ENCODE measurements at regions not wholly inside any gene's neighbourhood (a gene's known extent, or its start where the extent isn't known, plus 50 kb on each side); places are given as distances from the start of the nearest gene placed in this dataset.
"Not testable (repeated sequence)": the region's sequence is repeated elsewhere in the genome, so short reads cannot be mapped to it uniquely, and the experiment has no call there.

GRCh38 chr15:19901414-19901813 lies 640.2 kb downstream of the GOLGA6L6 start:
- BruUV-seq (replicated peaks); intact Hi-C loops (cut with micrococcal nuclease): not testable (repeated sequence)

GRCh38 chr15:19899021-19899824 lies 642.4 kb downstream of the GOLGA6L6 start:
- RAD21 ChIA-PET (ENCODE audit: low non-redundant PET in 1 of 2, low total read pairs in 2 of 2, uncharacterized antibody in 2 of 2, unreplicated experiment in 2 of 2) = no interaction called here
- POLR2A ChIA-PET = no interaction called here
- TF ChIP-seq REST (IDR thresholded peaks at IDR 0.05; ENCODE audit: low read depth) (no peak), SRF (IDR thresholded peaks at IDR 0.05; ENCODE audit: low read depth) (no peak), ATF3 (IDR thresholded peaks at IDR 0.05) (no peak), SP1 (IDR thresholded peaks at IDR 0.05; ENCODE audit: low read depth) (no peak), ELF1 (IDR thresholded peaks at IDR 0.05; ENCODE audit: borderline replicate concordance, low read depth) (no peak), ZNF274 (IDR thresholded peaks at IDR 0.05; ENCODE audit: low read depth, low read length) (no peak), YY1 (IDR thresholded peaks at IDR 0.05; ENCODE audit: extremely low read depth, insufficient replicate concordance, low read depth, low read length) (no peak), ZFX (IDR thresholded peaks at IDR 0.05) (no peak), EGR1 (IDR thresholded peaks at IDR 0.05; ENCODE audit: low read depth) (no peak), JUND (IDR thresholded peaks at IDR 0.05) (no peak), CTCF (IDR thresholded peaks at IDR 0.05 in 2 of 3, conservative IDR thresholded peaks at IDR 0.05 in 1 of 3; ENCODE audit: borderline replicate concordance in 1 of 3, insufficient read depth in 1 of 3, low read depth in 2 of 3, low read length in 2 of 3) (no peak), RAD21 (IDR thresholded peaks at IDR 0.05; ENCODE audit: low read depth) (no peak), POLR2AphosphoS5 (IDR thresholded peaks at IDR 0.05; ENCODE audit: low read depth, low read length) (no peak), MAX (IDR thresholded peaks at IDR 0.05) (no peak), EZH2 (IDR thresholded peaks at IDR 0.05) (no peak)

More at GRCh38 chr15:19901414-19901813, 640.2 kb downstream of the GOLGA6L6 start:
- H3K4me1 ChIP-seq (ENCODE audit: control insufficient read depth in 1 of 2, insufficient read depth in 2 of 2, low read length in 2 of 2); POLR2A ChIA-PET; H4K20me1 ChIP-seq (ENCODE audit: insufficient read depth); H3K9me2 ChIP-seq (ENCODE audit: insufficient read depth); ATAC-seq; RAD21 ChIA-PET (ENCODE audit: low non-redundant PET in 1 of 2, low total read pairs in 2 of 2, uncharacterized antibody in 2 of 2, unreplicated experiment in 2 of 2); H3K79me2 ChIP-seq (ENCODE audit: insufficient read depth, low read length); H3K4me3 ChIP-seq (replicated peaks in 1 of 2; ENCODE audit: low read depth in 1 of 2, low read length in 2 of 2); H3K4me2 ChIP-seq (ENCODE audit: low read length); H3K9ac ChIP-seq (ENCODE audit: low read length); DNase-seq (ENCODE audit: low read depth, low spot score); H2AFZ ChIP-seq (ENCODE audit: low read depth, low read length, poor library complexity, severe bottlenecking); CTCF ChIA-PET; H3K27ac ChIP-seq (ENCODE audit: low read depth, low read length); H3K36me3 ChIP-seq (ENCODE audit: control insufficient read depth in 1 of 2, insufficient read depth in 2 of 2, low read length in 2 of 2); H3K9me3 ChIP-seq (ENCODE audit: control insufficient read depth in 1 of 2, insufficient read depth in 1 of 2, low read depth in 1 of 2, low read length in 2 of 2); H3K27me3 ChIP-seq (ENCODE audit: insufficient read depth, low read length): not testable (repeated sequence)

More at GRCh38 chr15:19899021-19899824, 642.4 kb downstream of the GOLGA6L6 start:
- no peak overlapping the region for H3K4me2 ChIP-seq (ENCODE audit: low read length)
- H4K20me1 ChIP-seq (ENCODE audit: insufficient read depth) = no peaks in the 10 kb centered on the region
- no peak overlapping the region for H3K4me3 ChIP-seq (replicated peaks in 1 of 2; ENCODE audit: low read depth in 1 of 2, low read length in 2 of 2)
- BruUV-seq (replicated peaks) = no TSS peak
- H3K27me3 ChIP-seq (ENCODE audit: insufficient read depth, low read length) = no peaks in the 10 kb centered on the region
- CTCF ChIA-PET = no interaction called here
- intact Hi-C loops (cut with micrococcal nuclease) = no loop called here
- no peak overlapping the region for H3K27ac ChIP-seq (ENCODE audit: low read depth, low read length)
- DNase-seq (ENCODE audit: low read depth, low spot score) = no peak
- no peaks in the 10 kb centered on the region for H3K9me2 ChIP-seq (ENCODE audit: insufficient read depth)
- H2AFZ ChIP-seq (ENCODE audit: low read depth, low read length, poor library complexity, severe bottlenecking) = no peak overlapping the region
- no peaks in the 10 kb centered on the region for H3K79me2 ChIP-seq (ENCODE audit: insufficient read depth, low read length)
- no peaks in the 10 kb centered on the region for H3K4me1 ChIP-seq (ENCODE audit: control insufficient read depth in 1 of 2, insufficient read depth in 2 of 2, low read length in 2 of 2)
- H3K9me3 ChIP-seq (ENCODE audit: control insufficient read depth in 1 of 2, insufficient read depth in 1 of 2, low read depth in 1 of 2, low read length in 2 of 2) = no peaks in the 10 kb centered on the region; a peak in 2 of 4 replicates
- no peak overlapping the region for H3K9ac ChIP-seq (ENCODE audit: low read length)
- H3K36me3 ChIP-seq (ENCODE audit: control insufficient read depth in 1 of 2, insufficient read depth in 2 of 2, low read length in 2 of 2) = no peaks in the 10 kb centered on the region
- ATAC-seq = no peak

All from HCT116 (cell line).